SJSA1 (cell line): ENCODE measurements at regions not wholly inside any gene's neighbourhood (a gene's known extent, or its start where the extent isn't known, plus 50 kb on each side); places are given as distances from the start of the nearest gene placed in this dataset.
A peak's percentile ranks its signal among the peaks of the same experiment; 100 is the strongest.

Experiments
- DNase-seq, 2 experiments: peaks; one replicate each; pipeline ENCODE4 v3.0.0-alpha.2; 2015 to 2020; ENCODE audit warnings: low spot score in 2 of 2, low read depth in 1 of 2
- H3K27ac ChIP-seq: fragments of 250-450 bp; sonication (Bioruptor Pico); 2 replicates; pipeline ENCODE4 v1.5.1; 2020; ENCODE audit warnings: mild to moderate bottlenecking, moderate library complexity
- H3K27me3 ChIP-seq: fragments of 250-450 bp; sonication (Bioruptor Pico); replicated peaks from 2 replicates; pipeline ENCODE4 v1.5.1; 2020; ENCODE audit warnings: mild to moderate bottlenecking, moderate library complexity
- H3K36me3 ChIP-seq: fragments of 250-450 bp; sonication (Bioruptor Pico); 2 replicates; pipeline ENCODE4 v1.5.1; 2020; ENCODE audit warnings: mild to moderate bottlenecking
- H3K4me1 ChIP-seq: fragments of 250-450 bp; sonication (Bioruptor Pico); replicated peaks from 2 replicates; pipeline ENCODE4 v1.6.1; 2021; ENCODE audit warnings: mild to moderate bottlenecking
- H3K4me3 ChIP-seq: fragments of 250-450 bp; sonication (Bioruptor Pico); 2 replicates; pipeline ENCODE4 v1.5.1; 2020; ENCODE audit warnings: mild to moderate bottlenecking
- H3K9me3 ChIP-seq: fragments of 250-450 bp; sonication (Bioruptor Pico); replicated peaks from 2 replicates; pipeline ENCODE4 v1.5.1; 2020; ENCODE audit warnings: mild to moderate bottlenecking

DNA sequence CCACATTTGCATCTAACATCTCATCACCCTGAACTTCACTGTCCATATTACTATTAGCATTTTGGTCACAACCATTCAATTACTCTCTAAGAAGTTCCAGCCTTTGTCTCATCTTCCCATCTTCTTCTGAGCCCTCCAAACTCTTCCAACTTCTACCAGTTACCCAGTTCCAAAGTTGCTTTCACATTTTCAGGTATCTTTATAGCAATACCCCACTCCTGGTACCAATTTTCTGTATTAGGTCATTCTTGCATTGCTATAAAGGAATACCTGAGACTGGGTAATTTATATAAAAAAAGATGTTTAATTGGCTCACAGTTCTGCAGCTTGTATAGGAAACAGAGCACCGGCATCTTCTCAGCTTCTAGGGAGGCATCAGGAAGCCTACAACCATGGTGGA is 64.7 kb upstream of the ARHGAP42 start:
- H3K36me3 ChIP-seq = no peaks in the 10 kb centered on the region
- no peak overlapping the region for H3K4me3 ChIP-seq
- H3K4me1 ChIP-seq = no peaks in the 10 kb centered on the region
- DNase-seq = no peak
- H3K27me3 ChIP-seq = no peaks in the 10 kb centered on the region
- H3K27ac ChIP-seq = no peak overlapping the region
- no peaks in the 10 kb centered on the region for H3K9me3 ChIP-seq

DNA sequence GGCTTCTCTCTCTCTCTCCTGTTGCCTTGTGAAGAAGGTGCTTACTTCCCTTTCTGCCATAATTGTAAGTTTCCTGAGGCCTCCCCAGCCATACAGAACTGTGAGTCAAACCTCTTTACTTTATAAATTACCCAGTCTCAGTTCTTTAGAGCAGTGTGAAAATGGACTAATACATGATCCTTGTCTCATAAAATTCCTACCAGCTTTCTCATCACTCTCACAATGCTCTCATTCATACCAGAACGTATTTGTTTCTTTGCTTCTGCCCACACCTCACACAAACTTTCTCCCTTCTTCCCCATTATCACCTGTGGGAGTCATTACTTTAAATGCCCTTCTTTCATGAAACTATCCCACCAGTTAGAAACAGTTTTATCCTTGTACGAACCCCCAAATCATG is 62.7 kb upstream of the ARHGAP42 start:
- no peak overlapping the region for H3K4me3 ChIP-seq
- H3K27me3 ChIP-seq = no peaks in the 10 kb centered on the region
- H3K27ac ChIP-seq = no peak overlapping the region
- H3K9me3 ChIP-seq = no peaks in the 10 kb centered on the region
- no peak for DNase-seq
- no peaks in the 10 kb centered on the region for H3K36me3 ChIP-seq
- no peaks in the 10 kb centered on the region for H3K4me1 ChIP-seq

DNA sequence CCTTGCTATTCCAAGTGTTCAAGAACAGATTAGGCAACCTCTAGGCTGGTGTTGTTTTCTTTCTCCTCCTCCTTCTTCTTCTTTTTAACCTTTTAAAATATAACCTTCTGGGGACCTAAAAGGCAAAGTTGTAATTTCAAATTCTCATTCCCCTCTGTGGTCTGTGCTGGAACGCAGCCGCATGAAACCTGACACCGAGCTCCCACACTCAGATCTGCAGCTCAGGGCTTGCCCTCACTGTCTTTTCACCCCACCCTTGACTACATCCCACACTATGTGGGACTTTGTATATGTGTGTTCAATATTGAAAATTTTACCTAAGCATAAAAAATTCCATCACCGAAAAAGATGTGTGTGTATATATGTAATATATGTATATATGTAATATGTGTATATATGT is 62.0 kb upstream of the ARHGAP42 start:
- no peaks in the 10 kb centered on the region for H3K27me3 ChIP-seq
- H3K9me3 ChIP-seq = no peaks in the 10 kb centered on the region
- no peak for DNase-seq
- no peak overlapping the region for H3K27ac ChIP-seq
- no peak overlapping the region for H3K4me3 ChIP-seq
- H3K4me1 ChIP-seq = no peaks in the 10 kb centered on the region
- H3K36me3 ChIP-seq = no peaks in the 10 kb centered on the region

DNA sequence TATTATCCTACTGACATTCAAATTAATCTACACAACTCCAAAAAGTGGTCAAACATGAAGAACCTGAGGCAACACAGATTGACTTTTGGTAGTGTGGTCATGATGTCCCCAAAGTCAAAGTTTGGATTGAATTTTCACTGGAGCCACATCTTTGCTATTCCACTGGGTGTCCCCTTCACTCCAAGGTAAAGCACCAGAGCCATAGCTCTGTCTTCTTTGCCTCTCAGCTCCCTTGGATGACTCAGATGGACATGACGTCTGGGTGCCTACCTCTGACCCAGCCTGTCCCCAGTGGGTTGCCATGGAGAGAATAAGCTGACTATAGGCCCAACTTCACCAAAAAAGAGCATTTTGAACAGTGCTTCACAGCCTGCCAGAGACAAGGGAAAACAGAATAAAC is 57.4 kb upstream of the ARHGAP42 start:
- no peak overlapping the region for H3K4me3 ChIP-seq
- peaks cover 9% of the 10 kb centered on the region for H3K4me1 ChIP-seq
- DNase-seq = no peak
- H3K27me3 ChIP-seq = no peaks in the 10 kb centered on the region
- no peaks in the 10 kb centered on the region for H3K36me3 ChIP-seq
- no peak overlapping the region for H3K27ac ChIP-seq
- no peaks in the 10 kb centered on the region for H3K9me3 ChIP-seq

DNA sequence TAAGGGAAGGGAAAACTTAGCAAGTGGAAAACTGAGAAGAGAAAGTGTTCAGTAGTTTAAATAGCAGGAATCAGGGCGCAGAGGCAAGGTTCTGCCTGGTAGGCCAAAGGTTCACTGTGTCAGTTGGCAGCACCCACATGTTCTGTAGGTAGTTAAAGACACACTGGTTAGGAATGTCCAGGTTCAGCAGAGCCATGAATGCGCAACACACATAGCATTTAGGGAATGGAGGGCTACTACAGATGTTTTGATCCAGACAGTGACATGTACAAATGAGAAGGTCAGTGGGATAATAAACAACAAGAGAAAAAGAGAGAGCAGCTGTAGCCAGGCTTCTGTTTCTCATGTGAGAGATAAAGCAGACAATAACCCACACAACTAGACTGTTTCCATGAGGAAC is 56.2 kb upstream of the ARHGAP42 start:
- no peak for DNase-seq

DNA sequence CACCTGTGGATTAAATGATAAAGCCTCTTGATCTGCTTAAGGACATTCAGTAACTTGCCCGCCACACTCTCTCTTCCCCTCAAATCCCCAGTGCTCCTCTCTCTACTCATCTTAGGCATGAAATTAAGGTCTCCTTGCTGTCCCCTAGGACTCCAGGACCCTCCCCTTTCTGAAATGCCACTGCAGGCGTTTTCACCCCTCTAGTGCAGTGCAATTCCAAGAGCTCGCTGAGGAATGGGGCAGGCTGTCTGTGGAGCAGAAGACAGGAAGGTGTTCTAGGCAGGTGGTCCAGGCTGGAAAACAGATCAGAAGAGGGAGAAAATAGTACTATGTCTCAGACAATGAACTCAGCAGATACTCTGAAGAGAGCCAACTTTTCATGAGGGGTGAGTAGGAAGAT is 55.8 kb upstream of the ARHGAP42 start:
- H3K4me3 ChIP-seq = no peak overlapping the region
- H3K27me3 ChIP-seq = no peaks in the 10 kb centered on the region
- H3K9me3 ChIP-seq = no peaks in the 10 kb centered on the region
- no peak overlapping the region for H3K27ac ChIP-seq
- DNase-seq = no peak
- H3K4me1 ChIP-seq = peaks cover 9% of the 10 kb centered on the region
- no peaks in the 10 kb centered on the region for H3K36me3 ChIP-seq

More for the DNA sequence above, 56.2 kb upstream of the ARHGAP42 start:
- H3K9me3 ChIP-seq = no peaks in the 10 kb centered on the region
- H3K36me3 ChIP-seq = no peaks in the 10 kb centered on the region
- peaks cover 9% of the 10 kb centered on the region for H3K4me1 ChIP-seq
- no peaks in the 10 kb centered on the region for H3K27me3 ChIP-seq
- no peak overlapping the region for H3K4me3 ChIP-seq
- H3K27ac ChIP-seq = no peak overlapping the region

DNA sequence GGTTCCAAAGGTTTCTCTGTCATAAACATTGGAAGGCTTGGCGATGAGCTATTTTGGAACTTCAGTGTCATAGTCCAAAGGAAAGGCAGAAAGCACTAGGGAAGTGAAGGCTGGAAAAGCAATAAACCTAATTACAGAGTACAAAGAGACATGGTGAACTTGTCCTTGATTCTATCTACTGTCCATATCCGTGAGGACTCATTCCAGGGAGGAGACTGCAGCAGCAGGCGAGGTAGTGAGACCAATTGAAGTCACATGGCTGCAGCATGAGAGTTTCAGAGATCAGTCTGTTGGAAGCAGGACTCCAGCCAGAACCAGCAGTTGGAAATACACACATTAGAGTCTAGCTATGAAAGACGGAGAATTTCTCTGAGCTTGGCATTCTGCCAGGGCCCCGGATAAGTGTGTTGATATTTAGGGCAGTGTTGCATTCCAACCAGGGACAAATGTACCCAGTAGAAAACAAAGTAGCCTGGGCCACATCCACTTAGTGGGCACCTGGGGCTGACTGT is 54.1 kb upstream of the ARHGAP42 start:
- no peak overlapping the region for H3K4me3 ChIP-seq
- peaks cover 9% of the 10 kb centered on the region for H3K4me1 ChIP-seq
- 0 out of 2 replicates have a peak overlapping the region, but pooled peaks have one; percentile 32 for H3K27ac ChIP-seq
- no peaks in the 10 kb centered on the region for H3K9me3 ChIP-seq
- H3K36me3 ChIP-seq = no peaks in the 10 kb centered on the region
- H3K27me3 ChIP-seq = no peaks in the 10 kb centered on the region
- DNase-seq = peak; percentile 33 to 37

DNA sequence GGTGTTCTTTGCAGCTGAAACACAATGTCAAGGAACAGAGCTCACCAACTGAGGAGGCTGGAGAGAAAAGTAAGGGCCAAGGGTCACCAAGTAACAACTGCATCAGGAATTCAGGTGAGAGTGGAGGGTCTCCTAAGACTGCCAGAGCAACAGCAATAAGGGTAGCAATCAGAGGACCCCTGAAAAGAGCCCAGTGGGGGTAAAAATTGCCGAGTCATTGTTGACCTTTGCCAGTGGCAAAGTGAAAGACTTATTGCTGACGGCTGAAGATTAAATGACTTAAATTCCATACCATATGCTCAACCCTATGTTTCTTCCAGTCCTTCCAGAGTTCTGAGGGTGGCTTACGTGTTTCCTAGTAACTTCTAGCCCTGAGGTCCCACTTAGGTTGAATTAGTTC is 51.9 kb upstream of the ARHGAP42 start:
- Histone ChIP-seq H3K27ac (no peak overlapping the region), H3K4me3 (no peak overlapping the region), H3K36me3 (no peaks in the 10 kb centered on the region), H3K9me3 (no peaks in the 10 kb centered on the region), H3K4me1 (peaks cover 26% of the 10 kb centered on the region), H3K27me3 (no peaks in the 10 kb centered on the region)
- no peak for DNase-seq

DNA sequence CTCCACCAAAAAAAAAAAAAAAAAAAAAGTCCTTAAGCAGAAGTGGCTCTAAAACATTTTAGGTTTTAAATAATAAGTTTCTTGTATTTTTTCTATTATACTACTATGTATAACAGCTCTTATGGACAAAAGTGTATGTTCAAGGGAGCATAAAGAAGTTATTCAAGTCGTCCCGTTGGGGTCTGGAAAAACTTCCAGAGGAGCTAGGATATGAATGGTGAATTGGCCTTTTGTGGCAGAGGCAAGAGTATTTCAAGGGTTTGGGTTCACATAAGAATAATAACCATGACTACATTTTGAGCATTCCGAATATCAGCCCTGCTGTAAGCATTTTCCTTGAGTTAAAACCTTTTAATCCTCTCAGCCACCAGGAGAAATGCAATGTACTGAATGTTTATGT is 50.6 kb upstream of the ARHGAP42 start:
- DNase-seq = no peak
- Histone ChIP-seq H3K4me3 (no peak overlapping the region), H3K9me3 (no peaks in the 10 kb centered on the region), H3K27ac (no peak overlapping the region), H3K4me1 (peaks cover 28% of the 10 kb centered on the region), H3K27me3 (no peaks in the 10 kb centered on the region), H3K36me3 (no peaks in the 10 kb centered on the region)
